HT-29 (cell line): ENCODE measurements at regions not wholly inside any gene's neighbourhood (a gene's known extent, or its start where the extent isn't known, plus 50 kb on each side); places are given as distances from the start of the nearest gene placed in this dataset.
A peak's percentile ranks its signal among the peaks of the same experiment; 100 is the strongest.
"Not testable (repeated sequence)": the region's sequence is repeated elsewhere in the genome, so short reads cannot be mapped to it uniquely, and the experiment has no call there.

Experiments
- DNase-seq: peaks from one replicate; pipeline ENCODE4 v3.0.0-alpha.2; 2015; ENCODE audit warnings: low spot score

GRCh38 chr4:144371485-144371884, 231.0 kb upstream of the GYPA start:
- no peak for DNase-seq

- no peak for DNase-seq
Measured at GRCh38 chr4:144374065-144374464, 233.5 kb upstream of the GYPA start.

- DNase-seq = no peak
Measured at GRCh38 chr4:144376866-144377265, 236.3 kb upstream of the GYPA start.

GRCh38 chr4:144384408-144384807, 243.9 kb upstream of the GYPA start:
- DNase-seq = no peak

- DNase-seq = peak; percentile 37
Measured at GRCh38 chr4:144399927-144400326, 246.0 kb upstream of the HHIP start.

GRCh38 chr4:144402176-144402575, 243.8 kb upstream of the HHIP start:
- DNase-seq = no peak

- DNase-seq = no peak
Measured at GRCh38 chr4:144402999-144403398, 243.0 kb upstream of the HHIP start.

- no peak for DNase-seq
Measured at GRCh38 chr4:144403893-144404292, 242.1 kb upstream of the HHIP start.

GRCh38 chr4:144409525-144409924, 236.4 kb upstream of the HHIP start:
- no peak for DNase-seq

GRCh38 chr4:144410230-144410783, 235.6 kb upstream of the HHIP start:
- no peak for DNase-seq

- no peak for DNase-seq
Measured at GRCh38 chr4:144411119-144411518, 234.8 kb upstream of the HHIP start.

- no peak for DNase-seq
Measured at GRCh38 chr4:144411700-144412099, 234.3 kb upstream of the HHIP start.

GRCh38 chr4:144421056-144421455, 224.9 kb upstream of the HHIP start:
- no peak for DNase-seq

- no peak for DNase-seq
Measured at GRCh38 chr4:144421839-144422565, 224.0 kb upstream of the HHIP start.

GRCh38 chr4:144423930-144424329, 222.0 kb upstream of the HHIP start:
- no peak for DNase-seq

- not testable (repeated sequence) for DNase-seq
Measured at GRCh38 chr4:144426023-144426422, 219.9 kb upstream of the HHIP start.

GRCh38 chr4:144442713-144443112, 203.2 kb upstream of the HHIP start:
- DNase-seq = no peak

- DNase-seq = no peak
Measured at GRCh38 chr4:144449611-144450010, 196.3 kb upstream of the HHIP start.

- no peak for DNase-seq
Measured at GRCh38 chr4:144450526-144450925, 195.4 kb upstream of the HHIP start.

- no peak for DNase-seq
Measured at GRCh38 chr4:144451766-144452450, 194.0 kb upstream of the HHIP start.

- DNase-seq = no peak
Measured at GRCh38 chr4:144456196-144456595, 189.8 kb upstream of the HHIP start.

- no peak for DNase-seq
Measured at GRCh38 chr4:144461906-144462305, 184.1 kb upstream of the HHIP start.

GRCh38 chr4:144463236-144463635, 182.7 kb upstream of the HHIP start:
- no peak for DNase-seq
